Osteoblast (primary cell): ENCODE measurements at regions not wholly inside any gene's neighbourhood (a gene's known extent, or its start where the extent isn't known, plus 50 kb on each side); places are given as distances from the start of the nearest gene placed in this dataset.
A peak's percentile ranks its signal among the peaks of the same experiment; 100 is the strongest.

ENCODE experiments used
- DNase-seq: peaks from one replicate; pipeline ENCODE4 v3.0.0; 2011; ENCODE audit warnings: low spot score, mixed read lengths; ENCODE audit not compliant: insufficient read length; ENCODE audit errors: missing footprints
- H2AFZ ChIP-seq: 2 replicates; pipeline ENCODE4 v1.6.0; 2011; ENCODE audit warnings: mild to moderate bottlenecking, low read length
- H3K27ac ChIP-seq: 2 replicates; pipeline ENCODE4 v1.5.1; 2011; ENCODE audit warnings: mild to moderate bottlenecking, low read depth, low read length, moderate library complexity
- H3K27me3 ChIP-seq: 2 replicates; pipeline ENCODE4 v1.6.0; 2012; ENCODE audit warnings: mild to moderate bottlenecking, control low read depth, inconsistent platforms, low read length, moderate library complexity; ENCODE audit not compliant: insufficient read depth
- H3K36me3 ChIP-seq: 2 replicates; pipeline ENCODE4 v1.5.1; 2011; ENCODE audit warnings: mild to moderate bottlenecking, low read length, control low read depth, moderate library complexity; ENCODE audit not compliant: insufficient read depth
- H3K4me1 ChIP-seq: 2 replicates; pipeline ENCODE4 v1.5.1; 2011; ENCODE audit warnings: mild to moderate bottlenecking, low read length, control low read depth, moderate library complexity; ENCODE audit not compliant: insufficient read depth
- H3K4me2 ChIP-seq: 2 replicates; pipeline ENCODE4 v1.6.0; 2011; ENCODE audit warnings: mild to moderate bottlenecking, low read length; ENCODE audit not compliant: insufficient read depth
- H3K4me3 ChIP-seq: fragments of 200-600 bp; sonication (generic); 3 replicates; pipeline ENCODE4 v1.5.1; 2012; ENCODE audit warnings: mild to moderate bottlenecking, low read length, inconsistent platforms; ENCODE audit not compliant: insufficient read depth
- H3K79me2 ChIP-seq: 2 replicates; pipeline ENCODE4 v1.6.0; 2012; ENCODE audit warnings: mild to moderate bottlenecking, low read length, control low read depth, inconsistent platforms; ENCODE audit not compliant: insufficient read depth
- H3K9me3 ChIP-seq: 2 replicates; pipeline ENCODE4 v1.5.1; 2011; ENCODE audit warnings: low read depth, low read length, control low read depth
- H4K20me1 ChIP-seq: 2 replicates; pipeline ENCODE4 v1.6.0; 2012; ENCODE audit warnings: mild to moderate bottlenecking, low read length, control low read depth; ENCODE audit not compliant: insufficient read depth
- CTCF ChIP-seq: IDR thresholded peaks from 2 replicates; pipeline ENCODE4 v1.5.1; 2011; ENCODE audit warnings: mild to moderate bottlenecking, low read depth, low read length, moderate library complexity; ENCODE audit errors: extremely low read depth

DNA sequence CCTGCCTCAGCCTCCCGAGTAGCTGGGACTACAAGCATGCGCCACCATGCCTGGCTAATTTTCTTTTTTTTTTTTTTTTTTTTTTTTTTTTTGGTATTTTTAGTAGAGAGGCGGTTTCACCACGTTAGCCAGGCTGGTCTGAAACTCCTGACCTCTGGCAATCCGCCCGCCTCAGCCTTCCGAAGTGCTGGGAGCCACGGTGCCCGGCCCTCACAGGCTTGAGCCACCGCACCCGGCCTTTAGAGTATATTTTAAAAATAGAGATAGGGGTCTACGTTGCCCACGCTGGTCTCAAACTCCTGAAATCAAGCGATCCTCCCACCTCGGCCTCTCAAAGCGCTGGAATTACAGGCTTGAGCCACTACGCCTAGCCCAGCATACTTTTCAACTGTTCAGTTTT is 93.4 kb upstream of the CHD2 start:
- no peak for DNase-seq
- peaks cover 6% of the 10 kb centered on the region for H3K79me2 ChIP-seq
- H3K4me3 ChIP-seq = no peak overlapping the region
- no peak overlapping the region for H3K4me2 ChIP-seq
- no peak for TF ChIP-seq CTCF
- H3K36me3 ChIP-seq = no peaks in the 10 kb centered on the region
- no peaks in the 10 kb centered on the region for H3K27me3 ChIP-seq
- no peak overlapping the region for H3K27ac ChIP-seq
- no peaks in the 10 kb centered on the region for H3K9me3 ChIP-seq
- H3K4me1 ChIP-seq = peaks cover 41% of the 10 kb centered on the region
- H2AFZ ChIP-seq = no peak overlapping the region
- no peaks in the 10 kb centered on the region for H4K20me1 ChIP-seq

- Histone ChIP-seq H4K20me1 (no peaks in the 10 kb centered on the region), H3K9me3 (no peaks in the 10 kb centered on the region), H3K4me2 (peak overlapping the region; percentile 58), H3K4me1 (peaks cover 38% of the 10 kb centered on the region), H3K36me3 (no peaks in the 10 kb centered on the region), H3K27ac (peak overlapping the region; percentile 76), H3K27me3 (no peaks in the 10 kb centered on the region), H3K79me2 (peaks cover 6% of the 10 kb centered on the region), H2AFZ (peak overlapping the region; percentile 76), H3K4me3 (peak overlapping the region; percentile 83)
- TF ChIP-seq CTCF = no peak
- peak; percentile 77 for DNase-seq
Measured at GRCh38 chr15:92807971-92808571, 92.1 kb upstream of the CHD2 start.

DNA sequence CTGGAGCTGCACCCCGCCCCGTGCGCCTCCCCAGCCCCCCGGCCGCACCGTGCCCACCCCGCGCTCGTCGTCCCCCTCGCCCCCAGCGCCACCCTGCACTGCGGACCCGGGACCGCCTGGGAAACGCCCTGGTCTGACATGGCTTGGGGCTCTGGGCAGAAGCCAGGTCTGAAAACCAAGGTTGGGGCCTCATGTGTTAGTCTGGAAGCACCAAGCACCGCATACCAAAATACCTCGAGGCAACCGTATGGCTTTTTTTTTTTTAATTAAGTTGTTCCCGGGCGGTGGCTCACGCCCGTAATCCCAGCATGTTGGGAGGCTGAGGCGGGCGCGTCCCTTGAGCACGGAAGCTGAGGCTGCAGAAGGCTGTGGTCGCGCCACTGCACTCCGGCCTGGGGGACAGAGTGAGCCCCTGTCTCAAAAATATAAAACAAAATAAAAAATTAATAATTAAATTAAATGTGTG is 91.5 kb upstream of the CHD2 start:
- peaks cover 6% of the 10 kb centered on the region for H3K79me2 ChIP-seq
- no peaks in the 10 kb centered on the region for H3K9me3 ChIP-seq
- peak; percentile 95 for DNase-seq
- H3K4me2 ChIP-seq = peak overlapping the region; percentile 89
- H4K20me1 ChIP-seq = no peaks in the 10 kb centered on the region
- H3K27me3 ChIP-seq = no peaks in the 10 kb centered on the region
- TF ChIP-seq CTCF = no peak
- peak overlapping the region; percentile 93 for H3K27ac ChIP-seq
- peak overlapping the region; percentile 5 for H2AFZ ChIP-seq
- H3K4me1 ChIP-seq = peaks cover 34% of the 10 kb centered on the region
- H3K36me3 ChIP-seq = no peaks in the 10 kb centered on the region
- H3K4me3 ChIP-seq = peak overlapping the region; percentile 83

- Histone ChIP-seq H3K27me3 (no peaks in the 10 kb centered on the region), H3K27ac (peak overlapping the region; percentile 93)
- TF ChIP-seq CTCF = peak; percentile 83
Measured at GRCh38 chr15:92809064-92809879, 90.9 kb upstream of the CHD2 start.

More at GRCh38 chr15:92809064-92809879, 90.9 kb upstream of the CHD2 start:
- peak; percentile 99 for DNase-seq
- Histone ChIP-seq H3K4me2 (peak overlapping the region; percentile 89), H2AFZ (peak overlapping the region; percentile 75), H3K79me2 (peaks cover 6% of the 10 kb centered on the region), H3K4me3 (peak overlapping the region; percentile 83), H4K20me1 (no peaks in the 10 kb centered on the region), H3K36me3 (no peaks in the 10 kb centered on the region), H3K4me1 (peaks cover 31% of the 10 kb centered on the region), H3K9me3 (no peaks in the 10 kb centered on the region)
